Ascending aorta (tissue), 2 donors: ENCODE measurements at regions not wholly inside any gene's neighbourhood (a gene's known extent, or its start where the extent isn't known, plus 50 kb on each side); places are given as distances from the start of the nearest gene placed in this dataset.
"Not testable (repeated sequence)": the region's sequence is repeated elsewhere in the genome, so short reads cannot be mapped to it uniquely, and the experiment has no call there.

Source experiments
- DNase-seq, 2 donors: peaks; one replicate each; pipeline ENCODE4 v3.0.0-alpha.2; 2019; ENCODE audit warnings: low spot score in 2 of 2
- H3K27ac ChIP-seq, 2 donors: fragments of 200-600 bp; sonication (generic); one replicate each; pipeline ENCODE4 v1.5.1; 2016 to 2017; ENCODE audit warnings: mild to moderate bottlenecking in 1 of 2
- H3K27me3 ChIP-seq: fragments of 200-600 bp; sonication (generic); one replicate; pipeline ENCODE4 v1.5.1; 2017
- H3K36me3 ChIP-seq, 2 donors: fragments of 200-600 bp; sonication (generic); one replicate each; pipeline ENCODE4 v1.5.1; 2016
- H3K4me1 ChIP-seq, 2 donors: fragments of 200-600 bp; sonication (generic); one replicate each; pipeline ENCODE4 v1.5.1; 2016 to 2017; ENCODE audit warnings: mild to moderate bottlenecking in 1 of 2
- H3K4me3 ChIP-seq, 2 donors: fragments of 200-600 bp; sonication (generic); one replicate each; pipeline ENCODE4 v1.5.1; 2016 to 2017; ENCODE audit warnings: mild to moderate bottlenecking in 1 of 2
- H3K9me3 ChIP-seq, 2 donors: fragments of 200-600 bp; sonication (generic); one replicate each; pipeline ENCODE4 v1.5.1; 2016
- intact Hi-C: fragments of 100-400 bp; cut with DNase I; formaldehyde crosslinking; loops from one replicate; pipeline ENCODE4 v1.15.1; 2023
- TF ChIP-seq, protein P1 (sequence below), 3 experiments: fragments of 200-600 bp in 2 of 3; fragments of 450-650 bp in 1 of 3; sonication (generic) in 2 of 3; IDR thresholded peaks; one replicate each; pipeline ENCODE4 v1.5.1; 2016 to 2019; ENCODE audit warnings: antibody characterized with exemption in 3 of 3, mild to moderate bottlenecking in 1 of 3, moderate library complexity in 1 of 3

GRCh38 chr10:52951824-52952223 lies 179.2 kb upstream of the MBL2 start:
- H3K27ac ChIP-seq = no peak overlapping the region
- H3K27me3 ChIP-seq = no peaks in the 10 kb centered on the region
- no peaks in the 10 kb centered on the region for H3K4me1 ChIP-seq
- intact Hi-C loops = no loop called here
- no peak for DNase-seq
- no peak overlapping the region for H3K4me3 ChIP-seq
- no peaks in the 10 kb centered on the region for H3K36me3 ChIP-seq
- H3K9me3 ChIP-seq = no peaks in the 10 kb centered on the region
- TF ChIP-seq, protein P1, sequence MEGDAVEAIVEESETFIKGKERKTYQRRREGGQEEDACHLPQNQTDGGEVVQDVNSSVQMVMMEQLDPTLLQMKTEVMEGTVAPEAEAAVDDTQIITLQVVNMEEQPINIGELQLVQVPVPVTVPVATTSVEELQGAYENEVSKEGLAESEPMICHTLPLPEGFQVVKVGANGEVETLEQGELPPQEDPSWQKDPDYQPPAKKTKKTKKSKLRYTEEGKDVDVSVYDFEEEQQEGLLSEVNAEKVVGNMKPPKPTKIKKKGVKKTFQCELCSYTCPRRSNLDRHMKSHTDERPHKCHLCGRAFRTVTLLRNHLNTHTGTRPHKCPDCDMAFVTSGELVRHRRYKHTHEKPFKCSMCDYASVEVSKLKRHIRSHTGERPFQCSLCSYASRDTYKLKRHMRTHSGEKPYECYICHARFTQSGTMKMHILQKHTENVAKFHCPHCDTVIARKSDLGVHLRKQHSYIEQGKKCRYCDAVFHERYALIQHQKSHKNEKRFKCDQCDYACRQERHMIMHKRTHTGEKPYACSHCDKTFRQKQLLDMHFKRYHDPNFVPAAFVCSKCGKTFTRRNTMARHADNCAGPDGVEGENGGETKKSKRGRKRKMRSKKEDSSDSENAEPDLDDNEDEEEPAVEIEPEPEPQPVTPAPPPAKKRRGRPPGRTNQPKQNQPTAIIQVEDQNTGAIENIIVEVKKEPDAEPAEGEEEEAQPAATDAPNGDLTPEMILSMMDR (IDR thresholded peaks at IDR 0.05) = no peak

- TF ChIP-seq, protein P1 (IDR thresholded peaks at IDR 0.05) = no peak
- Histone ChIP-seq H3K36me3 (no peaks in the 10 kb centered on the region), H3K9me3 (no peaks in the 10 kb centered on the region), H3K4me1 (no peaks in the 10 kb centered on the region), H3K4me3 (no peak overlapping the region), H3K27ac (no peak overlapping the region), H3K27me3 (no peaks in the 10 kb centered on the region)
- no peak for DNase-seq
- intact Hi-C loops = no loop called here
Measured at GRCh38 chr10:52950578-52950977, 178.0 kb upstream of the MBL2 start.

- no peaks in the 10 kb centered on the region for H3K36me3 ChIP-seq
- TF ChIP-seq, protein P1 (IDR thresholded peaks at IDR 0.05) = no peak
- H3K4me1 ChIP-seq = no peaks in the 10 kb centered on the region
- DNase-seq = no peak
- intact Hi-C loops = no loop called here
- no peaks in the 10 kb centered on the region for H3K9me3 ChIP-seq
- H3K27ac ChIP-seq = no peak overlapping the region
- no peak overlapping the region for H3K4me3 ChIP-seq
- no peaks in the 10 kb centered on the region for H3K27me3 ChIP-seq
Measured at GRCh38 chr10:52949899-52950298, 177.3 kb upstream of the MBL2 start.

DNA sequence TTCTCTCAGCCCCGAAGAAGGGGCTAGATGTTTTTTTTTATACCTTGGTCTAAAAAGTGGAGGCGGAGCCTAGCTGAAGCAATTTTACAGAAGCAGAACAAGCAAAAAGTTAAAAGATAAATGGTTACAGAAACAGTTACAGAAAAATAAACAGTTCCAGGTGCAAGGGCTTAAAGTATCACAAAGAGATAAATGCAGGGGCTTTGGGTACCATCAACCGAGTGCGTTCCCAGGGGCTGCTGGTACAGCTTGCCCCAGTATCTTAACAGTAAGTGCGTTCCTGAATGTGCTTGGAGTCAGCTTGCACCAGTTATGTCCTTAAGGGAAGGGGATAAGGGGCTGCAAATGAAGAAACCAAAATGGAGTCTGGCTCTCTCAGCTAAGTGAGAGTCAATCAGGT lies 173.9 kb upstream of the MBL2 start:
- Histone ChIP-seq H3K36me3 (no peaks in the 10 kb centered on the region), H3K4me1 (no peaks in the 10 kb centered on the region), H3K4me3 (no peak overlapping the region), H3K9me3 (no peaks in the 10 kb centered on the region), H3K27ac (no peak overlapping the region), H3K27me3 (no peaks in the 10 kb centered on the region)
- TF ChIP-seq, protein P1 (IDR thresholded peaks at IDR 0.05) = no peak
- no peak for DNase-seq
- intact Hi-C loops = no loop called here

- DNase-seq, H3K27ac ChIP-seq, H3K4me1 ChIP-seq, H3K27me3 ChIP-seq, intact Hi-C loops, H3K9me3 ChIP-seq, H3K4me3 ChIP-seq, H3K36me3 ChIP-seq: not testable (repeated sequence)
Measured at GRCh38 chr10:52945521-52945920, 172.9 kb upstream of the MBL2 start.

DNA sequence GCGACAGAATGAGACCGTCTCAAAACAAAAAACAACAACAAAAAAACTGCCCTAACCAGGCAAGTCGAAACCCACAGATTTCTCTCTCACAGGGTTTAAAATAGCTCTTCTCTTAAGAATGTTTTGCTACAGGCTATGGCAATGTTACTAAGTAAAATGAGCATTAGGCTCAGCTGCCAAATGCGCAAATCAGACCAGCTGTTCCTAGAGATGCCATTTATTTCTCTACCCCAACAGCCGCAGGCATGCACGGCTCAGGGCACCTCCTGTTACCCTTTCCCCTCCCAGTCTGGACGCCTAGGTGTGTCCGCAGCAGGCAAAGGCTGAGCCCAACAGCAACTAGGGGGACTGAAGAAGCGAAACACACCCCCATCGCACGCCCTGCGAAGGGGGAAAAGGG lies 168.3 kb upstream of the MBL2 start:
- intact Hi-C loops = no loop called here
- H3K36me3 ChIP-seq = no peaks in the 10 kb centered on the region
- no peaks in the 10 kb centered on the region for H3K4me1 ChIP-seq

More for the DNA sequence above, 168.3 kb upstream of the MBL2 start:
- Histone ChIP-seq H3K9me3 (no peaks in the 10 kb centered on the region), H3K4me3 (no peak overlapping the region), H3K27me3 (no peaks in the 10 kb centered on the region), H3K27ac (no peak overlapping the region)
- no peak for DNase-seq
- TF ChIP-seq, protein P1 (IDR thresholded peaks at IDR 0.05) = no peak
